NCI-H1436 treated with DMSO at 0.1 percent for 48 hours (cell line): ENCODE measurements at regions not wholly inside any gene's neighbourhood (a gene's known extent, or its start where the extent isn't known, plus 50 kb on each side); places are given as distances from the start of the nearest gene placed in this dataset.

Experiments
- DNase-seq: peaks from one replicate; lab custom pipeline; 2025; lab: John Stamatoyannopoulos, UW

- no peak for DNase-seq
Observed at GRCh38 chr18:72360634-72361033, 183.5 kb downstream of the CBLN2 start.

GRCh38 chr18:72342933-72343332 lies 201.2 kb downstream of the CBLN2 start:
- DNase-seq, result no peak

GRCh38 chr18:72339976-72340375 lies 204.2 kb downstream of the CBLN2 start:
- no peak for DNase-seq

- DNase-seq, result peak; percentile 70
Observed at GRCh38 chr18:72336786-72337185, 207.4 kb downstream of the CBLN2 start.

- no peak for DNase-seq
Observed at GRCh38 chr18:72329533-72329932, 214.6 kb downstream of the CBLN2 start.

GRCh38 chr18:72325307-72325706 lies 218.8 kb downstream of the CBLN2 start:
- DNase-seq, result no peak

- DNase-seq, result no peak
Observed at GRCh38 chr18:72324677-72325076, 219.5 kb downstream of the CBLN2 start.

GRCh38 chr18:72316497-72316896 lies 227.6 kb downstream of the CBLN2 start:
- no peak for DNase-seq

- no peak for DNase-seq
Observed at GRCh38 chr18:72283148-72283925, 260.8 kb downstream of the CBLN2 start.

- DNase-seq, result no peak
Observed at GRCh38 chr18:72273025-72273424, 271.1 kb downstream of the CBLN2 start.

GRCh38 chr18:72261590-72261989 lies 282.6 kb downstream of the CBLN2 start:
- no peak for DNase-seq

GRCh38 chr18:72246076-72246475 lies 298.1 kb downstream of the CBLN2 start:
- DNase-seq, result no peak

- no peak for DNase-seq
Observed at GRCh38 chr18:72235422-72235821, 308.7 kb downstream of the CBLN2 start.

GRCh38 chr18:72233106-72233505 lies 311.0 kb downstream of the CBLN2 start:
- no peak for DNase-seq

- no peak for DNase-seq
Observed at GRCh38 chr18:72232644-72233043, 311.5 kb downstream of the CBLN2 start.

- no peak for DNase-seq
Observed at GRCh38 chr18:72225958-72226357, 318.2 kb downstream of the CBLN2 start.

GRCh38 chr18:72223733-72224132 lies 320.4 kb downstream of the CBLN2 start:
- no peak for DNase-seq

- no peak for DNase-seq
Observed at GRCh38 chr18:72208920-72209676, 335.0 kb downstream of the CBLN2 start.

- DNase-seq, result no peak
Observed at GRCh38 chr18:72207280-72207679, 336.9 kb downstream of the CBLN2 start.

GRCh38 chr18:72206814-72207213 lies 337.3 kb downstream of the CBLN2 start:
- DNase-seq, result peak; percentile 12

GRCh38 chr18:72201032-72201431 lies 343.1 kb downstream of the CBLN2 start:
- DNase-seq, result no peak

GRCh38 chr18:72197591-72197990 lies 346.6 kb downstream of the CBLN2 start:
- no peak for DNase-seq

GRCh38 chr18:72194072-72194471 lies 350.1 kb downstream of the CBLN2 start:
- DNase-seq, result no peak
